Epithelial cell of esophagus (primary cell): ENCODE measurements at regions not wholly inside any gene's neighbourhood (a gene's known extent, or its start where the extent isn't known, plus 50 kb on each side); places are given as distances from the start of the nearest gene placed in this dataset.

Source experiments
- DNase-seq: peaks from one replicate; pipeline ENCODE4 v3.0.0; 2010; ENCODE audit warnings: low read depth
- H3K4me3 ChIP-seq: 2 replicates; pipeline ENCODE4 v1.5.1; 2011; ENCODE audit warnings: mild to moderate bottlenecking, low read length, control low read depth
- CTCF ChIP-seq: IDR thresholded peaks from 2 replicates; pipeline ENCODE4 v1.5.1; 2011; ENCODE audit warnings: low read depth, mild to moderate bottlenecking, low read length, control low read depth, inconsistent platforms; ENCODE audit not compliant: insufficient read depth; ENCODE audit errors: missing control alignments

- TF ChIP-seq CTCF, result peak; percentile 19
- H3K4me3 ChIP-seq, result no peak overlapping the region
- DNase-seq, result peak; percentile 19
Measured at GRCh38 chr11:122293296-122294023, 177.4 kb upstream of the BLID start.

- DNase-seq, result no peak
- H3K4me3 ChIP-seq, result no peak overlapping the region
- TF ChIP-seq CTCF, result no peak
Measured at GRCh38 chr11:122287401-122287800, 171.4 kb upstream of the BLID start.

GRCh38 chr11:122285070-122285988, 169.3 kb upstream of the BLID start:
- no peak for DNase-seq
- no peak for TF ChIP-seq CTCF
- H3K4me3 ChIP-seq, result no peak overlapping the region

DNA sequence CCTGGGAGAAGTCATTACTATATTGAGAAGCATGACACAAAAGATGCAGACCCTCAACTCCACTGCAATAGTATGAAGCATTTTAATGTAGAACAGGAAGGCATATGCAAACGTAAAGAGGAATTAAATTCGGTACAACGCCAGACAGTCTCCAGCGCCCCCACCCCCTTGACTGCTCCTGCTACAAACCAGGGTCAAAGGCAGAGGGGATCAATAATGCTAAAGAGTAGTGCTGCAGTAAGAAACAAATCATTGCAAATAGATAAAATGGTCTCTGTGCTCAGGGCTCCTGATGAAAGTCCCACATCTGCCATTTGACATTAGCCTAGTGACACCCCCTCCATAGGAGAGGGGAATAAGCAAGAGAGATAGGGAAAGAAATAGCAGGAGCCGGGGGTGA, 164.9 kb upstream of the BLID start:
- no peak for DNase-seq
- no peak overlapping the region for H3K4me3 ChIP-seq
- no peak for TF ChIP-seq CTCF

GRCh38 chr11:122279194-122279593, 163.2 kb upstream of the BLID start:
- TF ChIP-seq CTCF, result no peak
- no peak for DNase-seq
- no peak overlapping the region for H3K4me3 ChIP-seq

DNA sequence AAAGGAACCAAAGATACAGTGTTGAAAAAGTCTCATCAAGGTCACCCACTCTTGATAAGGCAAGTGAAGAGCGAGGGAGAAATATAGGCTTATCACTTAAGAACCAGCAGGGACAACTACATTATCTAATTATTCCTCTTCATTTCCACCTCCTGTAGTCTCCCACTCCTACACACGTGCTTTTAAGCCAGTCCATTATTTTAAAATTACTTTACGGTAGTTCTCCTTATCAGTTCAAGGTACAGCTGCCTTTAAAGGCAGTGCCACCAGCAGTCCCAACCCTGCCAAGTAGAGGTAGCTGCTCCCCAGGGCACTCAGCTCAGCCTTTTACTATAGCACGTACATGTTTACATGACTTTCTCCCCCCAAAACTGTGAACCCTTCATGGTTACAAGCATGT, 161.5 kb upstream of the BLID start:
- DNase-seq, result no peak
- no peak overlapping the region for H3K4me3 ChIP-seq
- no peak for TF ChIP-seq CTCF
